Activated B cell treated with CpG ODN at 0.5 μM for 24 hours (primary cell): ENCODE measurements at regions not wholly inside any gene's neighbourhood (a gene's known extent, or its start where the extent isn't known, plus 50 kb on each side); places are given as distances from the start of the nearest gene placed in this dataset.
"Not testable (repeated sequence)": the region's sequence is repeated elsewhere in the genome, so short reads cannot be mapped to it uniquely, and the experiment has no call there.

Experiments used
- ATAC-seq: fragments of 200-7000 bp; cut with Tn5 transposase; one replicate; pipeline ENCODE4 v1.10.0; 2021; ENCODE audit warnings: low read depth, mild to moderate bottlenecking, moderate library complexity
- CTCF ChIA-PET: fragments of 350-600 bp; sonication (Branson Sonifier 250); formaldehyde crosslinking; loops from one replicate; lab custom pipeline; 2021; ENCODE audit warnings: antibody characterized with exemption; lab: Charles Lee
- POLR2A ChIA-PET: fragments of 350-600 bp; sonication (Branson Sonifier 250); formaldehyde crosslinking; loops from one replicate; lab custom pipeline; 2021; ENCODE audit warnings: antibody characterized with exemption; lab: Charles Lee
- DNase-seq: peaks from one replicate; pipeline ENCODE4 v3.0.0; 2022
- H3K27ac Mint-ChIP-seq: one replicate; pipeline ENCODE4 v1.8.0; 2020; ENCODE audit warnings: mixed read lengths
- H3K27me3 Mint-ChIP-seq: one replicate; pipeline ENCODE4 v1.8.0; 2021; ENCODE audit warnings: mixed read lengths
- H3K36me3 Mint-ChIP-seq: one replicate; pipeline ENCODE4 v1.8.0; 2021; ENCODE audit warnings: low read depth, mixed read lengths
- H3K4me1 Mint-ChIP-seq: one replicate; pipeline ENCODE4 v1.8.0; 2021; ENCODE audit warnings: mixed read lengths
- H3K4me3 Mint-ChIP-seq: one replicate; pipeline ENCODE4 v1.8.0; 2020; ENCODE audit warnings: mild to moderate bottlenecking, mixed read lengths
- H3K9me3 Mint-ChIP-seq: one replicate; pipeline ENCODE4 v1.8.0; 2020; ENCODE audit warnings: mixed read lengths
- intact Hi-C: fragments of 100-400 bp; cut with micrococcal nuclease; formaldehyde crosslinking; loops from one replicate; pipeline ENCODE4 v1.15.1; 2024
- TF ChIP-seq, protein P1 (sequence below): fragments of 200-600 bp; IDR thresholded peaks from one replicate; pipeline ENCODE4 v1.8.0; 2022; ENCODE audit warnings: antibody characterized with exemption, mild to moderate bottlenecking

DNA sequence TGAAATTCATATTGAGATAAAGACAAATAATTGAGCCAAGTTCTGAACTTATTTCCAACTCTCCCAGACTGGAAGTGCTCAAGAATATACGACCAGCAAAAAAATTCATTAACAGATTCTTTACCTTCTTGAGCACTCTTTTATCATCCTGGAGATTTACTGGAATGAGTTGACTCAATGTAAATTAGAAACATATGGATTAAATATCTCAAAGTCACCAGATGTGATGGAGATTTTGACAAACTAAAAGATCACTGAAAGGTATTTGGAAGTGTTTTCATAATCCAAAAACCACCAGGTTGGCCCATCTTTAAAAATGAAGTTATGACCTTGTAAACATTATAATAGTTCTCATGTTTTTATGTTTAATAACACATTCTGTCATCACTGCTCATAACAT, 433.2 kb upstream of the RASGRP1 start:
- Mint-ChIP-seq H3K9me3 (no peaks in the 10 kb centered on the region), H3K36me3 (no peaks in the 10 kb centered on the region), H3K4me1 (no peaks in the 10 kb centered on the region), H3K27me3 (no peaks in the 10 kb centered on the region), H3K27ac (no peak overlapping the region), H3K4me3 (no peak overlapping the region)
- DNase-seq (no peak), ATAC-seq (no peak)
- CTCF ChIA-PET, result no interaction called here
- intact Hi-C loops, result no loop called here
- POLR2A ChIA-PET, result no interaction called here
- TF ChIP-seq, protein P1, sequence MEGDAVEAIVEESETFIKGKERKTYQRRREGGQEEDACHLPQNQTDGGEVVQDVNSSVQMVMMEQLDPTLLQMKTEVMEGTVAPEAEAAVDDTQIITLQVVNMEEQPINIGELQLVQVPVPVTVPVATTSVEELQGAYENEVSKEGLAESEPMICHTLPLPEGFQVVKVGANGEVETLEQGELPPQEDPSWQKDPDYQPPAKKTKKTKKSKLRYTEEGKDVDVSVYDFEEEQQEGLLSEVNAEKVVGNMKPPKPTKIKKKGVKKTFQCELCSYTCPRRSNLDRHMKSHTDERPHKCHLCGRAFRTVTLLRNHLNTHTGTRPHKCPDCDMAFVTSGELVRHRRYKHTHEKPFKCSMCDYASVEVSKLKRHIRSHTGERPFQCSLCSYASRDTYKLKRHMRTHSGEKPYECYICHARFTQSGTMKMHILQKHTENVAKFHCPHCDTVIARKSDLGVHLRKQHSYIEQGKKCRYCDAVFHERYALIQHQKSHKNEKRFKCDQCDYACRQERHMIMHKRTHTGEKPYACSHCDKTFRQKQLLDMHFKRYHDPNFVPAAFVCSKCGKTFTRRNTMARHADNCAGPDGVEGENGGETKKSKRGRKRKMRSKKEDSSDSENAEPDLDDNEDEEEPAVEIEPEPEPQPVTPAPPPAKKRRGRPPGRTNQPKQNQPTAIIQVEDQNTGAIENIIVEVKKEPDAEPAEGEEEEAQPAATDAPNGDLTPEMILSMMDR, result no peak

DNA sequence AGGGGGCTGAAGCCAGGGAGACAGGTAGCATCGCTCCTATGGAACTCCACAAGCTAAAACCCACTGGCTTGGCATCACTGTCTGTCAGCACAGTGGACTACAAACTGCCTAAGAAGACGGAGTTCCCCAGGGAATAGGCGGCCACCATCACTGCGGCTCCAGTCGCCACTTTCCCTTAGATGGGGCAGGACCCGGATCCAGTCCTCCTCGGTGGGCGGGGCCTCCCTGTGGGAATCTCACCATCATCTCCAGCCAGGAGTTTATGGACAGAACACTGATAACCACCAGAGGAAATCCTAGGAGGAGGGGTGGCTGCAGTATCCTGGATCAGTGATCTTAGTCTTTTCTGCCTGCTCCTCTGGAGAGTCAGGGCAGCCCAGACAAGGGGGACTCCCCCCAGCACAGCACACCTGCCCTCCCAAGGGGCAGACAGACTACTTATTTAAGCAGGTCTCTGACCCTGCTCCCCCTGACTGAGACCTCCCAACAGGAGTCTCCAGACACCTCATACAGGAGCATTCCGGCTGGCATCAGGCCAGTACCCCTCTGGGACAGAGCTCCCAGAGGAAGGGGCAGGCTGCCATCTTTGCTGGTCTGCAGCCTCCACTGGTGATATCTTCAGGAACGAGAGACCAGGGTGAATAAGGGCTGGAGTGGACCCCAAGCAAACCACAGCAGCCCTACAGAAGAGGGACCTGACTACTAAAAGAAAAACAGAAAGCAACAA, 435.6 kb upstream of the RASGRP1 start:
- H3K27me3 Mint-ChIP-seq, result no peaks in the 10 kb centered on the region
- H3K27ac Mint-ChIP-seq, result no peak overlapping the region
- peaks cover 2% of the 10 kb centered on the region for H3K36me3 Mint-ChIP-seq
- no peak overlapping the region for H3K4me3 Mint-ChIP-seq
- intact Hi-C loops, result no loop called here
- DNase-seq (no peak), ATAC-seq (no peak)
- H3K9me3 Mint-ChIP-seq, result peaks cover 5% of the 10 kb centered on the region
- POLR2A ChIA-PET, result no interaction called here
- TF ChIP-seq, protein P1, result no peak
- H3K4me1 Mint-ChIP-seq, result no peaks in the 10 kb centered on the region
- CTCF ChIA-PET, result no interaction called here

DNA sequence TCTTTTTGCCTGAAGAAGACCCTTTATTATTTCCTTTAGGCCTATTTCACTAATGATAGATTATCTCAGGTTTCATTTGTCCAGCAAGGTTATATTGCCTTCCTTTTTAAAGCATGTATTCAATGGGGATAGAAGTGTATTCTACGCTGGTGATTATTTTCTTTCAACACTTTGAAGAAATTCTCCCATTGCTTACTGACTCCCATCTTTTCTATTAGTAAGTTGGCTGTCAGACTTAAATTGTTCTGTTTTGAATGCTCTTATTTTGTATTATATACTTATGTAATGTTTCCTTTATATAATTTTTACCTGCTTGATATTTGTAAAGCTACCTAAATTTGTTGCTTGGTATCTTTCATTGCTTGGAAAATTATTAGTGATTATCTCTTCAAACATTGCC, 445.1 kb upstream of the RASGRP1 start:
- DNase-seq (no peak), ATAC-seq (no peak)
- intact Hi-C loops, result no loop called here
- no peak overlapping the region for H3K27ac Mint-ChIP-seq
- TF ChIP-seq, protein P1, result no peak
- H3K4me3 Mint-ChIP-seq, result no peak overlapping the region
- H3K9me3 Mint-ChIP-seq, result peaks cover 33% of the 10 kb centered on the region
- CTCF ChIA-PET, result no interaction called here
- no peaks in the 10 kb centered on the region for H3K27me3 Mint-ChIP-seq
- POLR2A ChIA-PET, result no interaction called here
- peaks cover 2% of the 10 kb centered on the region for H3K36me3 Mint-ChIP-seq
- H3K4me1 Mint-ChIP-seq, result no peaks in the 10 kb centered on the region

DNA sequence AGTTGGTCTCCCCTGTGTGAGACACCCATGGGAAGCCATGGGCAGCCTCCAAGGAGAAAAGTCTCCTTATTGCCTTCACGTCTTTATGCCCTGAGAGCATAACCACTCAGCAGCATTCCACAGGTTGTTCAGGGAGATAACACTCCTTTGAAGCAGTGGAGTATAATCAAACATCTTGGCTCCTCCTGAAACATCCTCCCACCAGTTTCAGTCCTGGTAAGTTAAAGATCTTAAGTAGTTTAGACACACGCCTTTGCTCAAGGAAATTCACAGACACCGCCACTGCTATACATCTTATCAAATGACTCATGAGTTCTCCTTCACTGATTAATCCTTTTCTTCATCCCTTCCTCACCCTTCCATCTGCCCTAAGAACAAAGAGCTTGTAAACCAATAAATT, 446.5 kb upstream of the RASGRP1 start:
- ATAC-seq, H3K4me3 Mint-ChIP-seq, POLR2A ChIA-PET, H3K36me3 Mint-ChIP-seq, H3K4me1 Mint-ChIP-seq, H3K27me3 Mint-ChIP-seq, CTCF ChIA-PET, DNase-seq, intact Hi-C loops, H3K27ac Mint-ChIP-seq: not testable (repeated sequence)
- peaks cover 28% of the 10 kb centered on the region for H3K9me3 Mint-ChIP-seq

DNA sequence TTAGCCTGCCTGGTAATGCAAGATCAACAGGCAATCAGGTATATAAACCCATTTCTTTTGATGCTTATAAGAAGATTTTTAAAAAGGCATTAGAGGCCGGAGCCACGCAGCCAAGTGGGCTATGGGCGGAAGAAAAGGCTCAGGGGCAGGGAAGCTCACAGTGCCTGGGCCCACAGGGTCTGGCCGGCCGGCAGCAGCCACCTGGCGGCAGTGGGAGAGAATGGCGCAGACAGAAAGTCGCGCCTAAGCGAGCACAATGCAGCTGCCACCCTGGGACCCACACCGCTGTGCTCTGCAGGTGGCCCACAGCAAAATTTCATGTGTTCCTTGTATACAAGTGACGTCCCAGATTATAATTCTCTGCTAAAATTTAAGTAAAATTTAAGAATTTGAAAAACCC, 448.6 kb upstream of the RASGRP1 start:
- no peak overlapping the region for H3K27ac Mint-ChIP-seq
- no peak overlapping the region for H3K4me3 Mint-ChIP-seq
- ChIA-PET CTCF (no interaction called here), POLR2A (no interaction called here)
- H3K36me3 Mint-ChIP-seq, result no peaks in the 10 kb centered on the region
- H3K4me1 Mint-ChIP-seq, result no peaks in the 10 kb centered on the region
- no peak for DNase-seq
- peaks cover 23% of the 10 kb centered on the region for H3K9me3 Mint-ChIP-seq
- TF ChIP-seq, protein P1, result no peak
- no peak for ATAC-seq
- H3K27me3 Mint-ChIP-seq, result no peaks in the 10 kb centered on the region
- intact Hi-C loops, result no loop called here

DNA sequence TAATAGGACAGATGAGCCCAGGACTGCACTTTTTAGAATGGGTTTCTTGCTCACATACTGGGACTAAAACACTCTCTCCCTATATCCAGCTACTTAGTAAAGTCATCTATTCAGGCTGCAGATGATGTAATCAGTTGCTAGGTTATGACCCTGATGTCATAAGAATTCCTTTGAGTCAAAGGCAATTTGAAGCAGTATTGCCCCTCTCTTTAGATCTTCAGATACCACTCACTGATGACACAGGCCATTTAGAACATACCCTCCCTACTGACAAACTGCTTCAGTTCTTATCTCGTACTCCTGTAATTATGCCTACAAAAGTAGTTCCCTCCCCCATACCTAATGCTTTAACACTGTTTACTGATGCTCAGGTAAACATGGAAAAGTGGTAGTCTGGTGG, 450.1 kb upstream of the RASGRP1 start:
- Mint-ChIP-seq H3K27ac (no peak overlapping the region), H3K9me3 (peaks cover 14% of the 10 kb centered on the region), H3K27me3 (no peaks in the 10 kb centered on the region), H3K4me1 (no peaks in the 10 kb centered on the region), H3K4me3 (no peak overlapping the region), H3K36me3 (no peaks in the 10 kb centered on the region)
- CTCF ChIA-PET, result no interaction called here
- intact Hi-C loops, result no loop called here
- POLR2A ChIA-PET, result no interaction called here
- TF ChIP-seq, protein P1, result no peak
- no peak for DNase-seq
- ATAC-seq, result no peak
